GM23338 (cell line): ENCODE measurements at regions not wholly inside any gene's neighbourhood (a gene's known extent, or its start where the extent isn't known, plus 50 kb on each side); places are given as distances from the start of the nearest gene placed in this dataset.
"Not testable (repeated sequence)": the region's sequence is repeated elsewhere in the genome, so short reads cannot be mapped to it uniquely, and the experiment has no call there.

Source experiments
- ATAC-seq: fragments of 200-7000 bp; cut with Tn5 transposase; 3 replicates; pipeline ENCODE4 v1.9.1; 2020
- DNase-seq: peaks from one replicate; pipeline ENCODE4 v3.0.0-alpha.2; 2015; ENCODE audit warnings: low spot score
- H2AFZ ChIP-seq: fragments of 200-600 bp; sonication (generic); 2 replicates; pipeline ENCODE4 v1.8.0; 2016; ENCODE audit warnings: antibody characterized with exemption, mild to moderate bottlenecking, moderate library complexity
- H3F3A ChIP-seq: fragments of 200-600 bp; sonication (generic); replicated peaks from 2 replicates; pipeline ENCODE4 v1.8.0; 2017; ENCODE audit warnings: antibody characterized with exemption, mixed run types, low read depth
- H3K27ac ChIP-seq: fragments of 200-600 bp; sonication (generic); 2 replicates; pipeline ENCODE4 v1.6.1; 2016; ENCODE audit warnings: low read depth
- H3K27me3 ChIP-seq: fragments of 200-600 bp; sonication (generic); 2 replicates; pipeline ENCODE4 v1.8.0; 2016; ENCODE audit warnings: mild to moderate bottlenecking, mixed run types, moderate library complexity; ENCODE audit not compliant: insufficient read depth
- H3K36me3 ChIP-seq: fragments of 200-600 bp; sonication (generic); 2 replicates; pipeline ENCODE4 v1.8.0; 2016; ENCODE audit warnings: mild to moderate bottlenecking; ENCODE audit not compliant: insufficient read depth
- H3K4me1 ChIP-seq: fragments of 200-600 bp; sonication (generic); 2 replicates; pipeline ENCODE4 v1.8.0; 2016; ENCODE audit warnings: mild to moderate bottlenecking, moderate library complexity; ENCODE audit not compliant: insufficient read depth
- H3K4me2 ChIP-seq: fragments of 200-600 bp; sonication (generic); 2 replicates; pipeline ENCODE4 v1.7.1; 2017; ENCODE audit warnings: mixed run types
- H3K4me3 ChIP-seq: fragments of 200-600 bp; sonication (generic); 2 replicates; pipeline ENCODE4 v1.6.1; 2016; ENCODE audit warnings: mixed run types
- H3K79me2 ChIP-seq: fragments of 200-600 bp; sonication (generic); replicated peaks from 2 replicates; pipeline ENCODE4 v1.8.0; 2017; ENCODE audit warnings: mild to moderate bottlenecking; ENCODE audit not compliant: insufficient read depth
- H3K9me2 ChIP-seq: fragments of 200-600 bp; sonication (generic); 2 replicates; pipeline ENCODE4 v1.8.0; 2017; ENCODE audit not compliant: insufficient read depth
- H4K20me1 ChIP-seq: fragments of 200-600 bp; sonication (generic); replicated peaks from 2 replicates; pipeline ENCODE4 v1.8.0; 2017; ENCODE audit warnings: mild to moderate bottlenecking; ENCODE audit not compliant: insufficient read depth
- H3K27ac Mint-ChIP-seq: 2 replicates; pipeline ENCODE4 v1.8.0; 2020; ENCODE audit warnings: inconsistent platforms, mild to moderate bottlenecking, moderate library complexity, mixed read lengths
- H3K27me3 Mint-ChIP-seq: 3 replicates; pipeline ENCODE4 v1.8.0; 2022; ENCODE audit warnings: low read depth, mild to moderate bottlenecking, moderate library complexity, mixed read lengths, inconsistent platforms; ENCODE audit not compliant: insufficient read depth, poor library complexity
- H3K36me3 Mint-ChIP-seq: 3 replicates; pipeline ENCODE4 v1.8.0; 2021; ENCODE audit warnings: low read depth, mild to moderate bottlenecking, inconsistent platforms, moderate library complexity, mixed read lengths
- H3K4me1 Mint-ChIP-seq: 3 replicates; pipeline ENCODE4 v1.8.0; 2020; ENCODE audit warnings: mild to moderate bottlenecking, inconsistent platforms, mixed read lengths
- H3K4me3 Mint-ChIP-seq: 3 replicates; pipeline ENCODE4 v1.8.0; 2021; ENCODE audit warnings: moderate library complexity, mild to moderate bottlenecking, inconsistent platforms, mixed read lengths
- H3K9me3 Mint-ChIP-seq: 3 replicates; pipeline ENCODE4 v1.8.0; 2020; ENCODE audit warnings: moderate library complexity, mild to moderate bottlenecking, inconsistent platforms, mixed read lengths
- EZH2phosphoT487 ChIP-seq: fragments of 200-600 bp; sonication (generic); IDR thresholded peaks from one replicate; pipeline ENCODE4 v1.8.1; 2018; ENCODE audit warnings: antibody characterized with exemption; ENCODE audit not compliant: unreplicated experiment
- NANOG ChIP-seq: IDR thresholded peaks from 2 replicates; pipeline ENCODE4 v1.6.1; 2016; ENCODE audit warnings: antibody characterized with exemption, borderline replicate concordance
- TF ChIP-seq, protein P1 (sequence below), 2 experiments: fragments of 200-600 bp in 1 of 2; sonication (generic) in 1 of 2; conservative IDR thresholded peaks; 2 replicates each; pipeline versions ENCODE4 v1.5.1 to v1.6.1; 2016 to 2017; ENCODE audit warnings: antibody characterized with exemption in 2 of 2, low read depth in 2 of 2, mild to moderate bottlenecking in 2 of 2, moderate library complexity in 1 of 2
- TF ChIP-seq, protein P2 (sequence below): IDR thresholded peaks from 2 replicates; pipeline ENCODE4 v1.6.1; 2016; ENCODE audit warnings: antibody characterized with exemption
- TF ChIP-seq, protein P3 (sequence below): IDR thresholded peaks from one replicate; pipeline ENCODE4 v1.6.1; 2018; ENCODE audit warnings: antibody characterized with exemption; ENCODE audit not compliant: unreplicated experiment

DNA sequence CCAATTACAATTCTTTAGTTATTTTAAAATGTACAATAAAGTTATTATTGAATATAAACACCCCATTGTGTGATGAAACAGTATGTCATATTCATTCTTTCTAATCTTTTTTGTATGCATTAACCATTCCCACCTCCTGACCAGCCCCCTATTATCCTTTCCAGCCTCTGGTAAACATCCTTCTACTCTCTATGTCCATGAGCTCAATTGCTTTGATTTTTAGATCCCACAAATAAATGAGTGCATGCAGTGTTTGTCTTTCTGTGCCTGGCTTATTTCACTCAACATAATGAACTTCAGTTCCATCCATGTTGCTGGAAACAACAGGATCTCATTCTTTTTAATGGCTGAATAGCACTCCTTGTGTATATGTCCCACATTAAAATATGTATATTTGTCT lies 1858.9 kb upstream of the C9orf72 start:
- Histone ChIP-seq H2AFZ (no peak overlapping the region), H3K4me3 (no peak overlapping the region), H3K4me2 (no peak overlapping the region), H3K27ac (no peak overlapping the region), H3K79me2 (no peaks in the 10 kb centered on the region), H3K36me3 (no peaks in the 10 kb centered on the region), H3K4me1 (no peaks in the 10 kb centered on the region), H3F3A (no peaks in the 10 kb centered on the region), H4K20me1 (no peaks in the 10 kb centered on the region), H3K9me2 (no peaks in the 10 kb centered on the region), H3K27me3 (no peaks in the 10 kb centered on the region)
- Mint-ChIP-seq H3K4me3 (no peak overlapping the region), H3K4me1 (no peaks in the 10 kb centered on the region), H3K36me3 (no peaks in the 10 kb centered on the region; the same call in 2 of the 3 replicates), H3K27ac (no peak overlapping the region), H3K9me3 (peaks cover 2% of the 10 kb centered on the region; the same call in 2 of the 3 replicates), H3K27me3 (no peaks in the 10 kb centered on the region)
- ATAC-seq (no peak), DNase-seq (no peak)
- TF ChIP-seq EZH2phosphoT487 (no peak), NANOG (no peak)
- TF ChIP-seq, protein P1, sequence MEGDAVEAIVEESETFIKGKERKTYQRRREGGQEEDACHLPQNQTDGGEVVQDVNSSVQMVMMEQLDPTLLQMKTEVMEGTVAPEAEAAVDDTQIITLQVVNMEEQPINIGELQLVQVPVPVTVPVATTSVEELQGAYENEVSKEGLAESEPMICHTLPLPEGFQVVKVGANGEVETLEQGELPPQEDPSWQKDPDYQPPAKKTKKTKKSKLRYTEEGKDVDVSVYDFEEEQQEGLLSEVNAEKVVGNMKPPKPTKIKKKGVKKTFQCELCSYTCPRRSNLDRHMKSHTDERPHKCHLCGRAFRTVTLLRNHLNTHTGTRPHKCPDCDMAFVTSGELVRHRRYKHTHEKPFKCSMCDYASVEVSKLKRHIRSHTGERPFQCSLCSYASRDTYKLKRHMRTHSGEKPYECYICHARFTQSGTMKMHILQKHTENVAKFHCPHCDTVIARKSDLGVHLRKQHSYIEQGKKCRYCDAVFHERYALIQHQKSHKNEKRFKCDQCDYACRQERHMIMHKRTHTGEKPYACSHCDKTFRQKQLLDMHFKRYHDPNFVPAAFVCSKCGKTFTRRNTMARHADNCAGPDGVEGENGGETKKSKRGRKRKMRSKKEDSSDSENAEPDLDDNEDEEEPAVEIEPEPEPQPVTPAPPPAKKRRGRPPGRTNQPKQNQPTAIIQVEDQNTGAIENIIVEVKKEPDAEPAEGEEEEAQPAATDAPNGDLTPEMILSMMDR (conservative IDR thresholded peaks at IDR 0.05; ENCODE audit: low read depth in 2 of 2), result no peak
- TF ChIP-seq, protein P2, sequence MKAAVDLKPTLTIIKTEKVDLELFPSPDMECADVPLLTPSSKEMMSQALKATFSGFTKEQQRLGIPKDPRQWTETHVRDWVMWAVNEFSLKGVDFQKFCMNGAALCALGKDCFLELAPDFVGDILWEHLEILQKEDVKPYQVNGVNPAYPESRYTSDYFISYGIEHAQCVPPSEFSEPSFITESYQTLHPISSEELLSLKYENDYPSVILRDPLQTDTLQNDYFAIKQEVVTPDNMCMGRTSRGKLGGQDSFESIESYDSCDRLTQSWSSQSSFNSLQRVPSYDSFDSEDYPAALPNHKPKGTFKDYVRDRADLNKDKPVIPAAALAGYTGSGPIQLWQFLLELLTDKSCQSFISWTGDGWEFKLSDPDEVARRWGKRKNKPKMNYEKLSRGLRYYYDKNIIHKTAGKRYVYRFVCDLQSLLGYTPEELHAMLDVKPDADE, result no peak
- TF ChIP-seq, protein P3, sequence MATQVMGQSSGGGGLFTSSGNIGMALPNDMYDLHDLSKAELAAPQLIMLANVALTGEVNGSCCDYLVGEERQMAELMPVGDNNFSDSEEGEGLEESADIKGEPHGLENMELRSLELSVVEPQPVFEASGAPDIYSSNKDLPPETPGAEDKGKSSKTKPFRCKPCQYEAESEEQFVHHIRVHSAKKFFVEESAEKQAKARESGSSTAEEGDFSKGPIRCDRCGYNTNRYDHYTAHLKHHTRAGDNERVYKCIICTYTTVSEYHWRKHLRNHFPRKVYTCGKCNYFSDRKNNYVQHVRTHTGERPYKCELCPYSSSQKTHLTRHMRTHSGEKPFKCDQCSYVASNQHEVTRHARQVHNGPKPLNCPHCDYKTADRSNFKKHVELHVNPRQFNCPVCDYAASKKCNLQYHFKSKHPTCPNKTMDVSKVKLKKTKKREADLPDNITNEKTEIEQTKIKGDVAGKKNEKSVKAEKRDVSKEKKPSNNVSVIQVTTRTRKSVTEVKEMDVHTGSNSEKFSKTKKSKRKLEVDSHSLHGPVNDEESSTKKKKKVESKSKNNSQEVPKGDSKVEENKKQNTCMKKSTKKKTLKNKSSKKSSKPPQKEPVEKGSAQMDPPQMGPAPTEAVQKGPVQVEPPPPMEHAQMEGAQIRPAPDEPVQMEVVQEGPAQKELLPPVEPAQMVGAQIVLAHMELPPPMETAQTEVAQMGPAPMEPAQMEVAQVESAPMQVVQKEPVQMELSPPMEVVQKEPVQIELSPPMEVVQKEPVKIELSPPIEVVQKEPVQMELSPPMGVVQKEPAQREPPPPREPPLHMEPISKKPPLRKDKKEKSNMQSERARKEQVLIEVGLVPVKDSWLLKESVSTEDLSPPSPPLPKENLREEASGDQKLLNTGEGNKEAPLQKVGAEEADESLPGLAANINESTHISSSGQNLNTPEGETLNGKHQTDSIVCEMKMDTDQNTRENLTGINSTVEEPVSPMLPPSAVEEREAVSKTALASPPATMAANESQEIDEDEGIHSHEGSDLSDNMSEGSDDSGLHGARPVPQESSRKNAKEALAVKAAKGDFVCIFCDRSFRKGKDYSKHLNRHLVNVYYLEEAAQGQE, result no peak

DNA sequence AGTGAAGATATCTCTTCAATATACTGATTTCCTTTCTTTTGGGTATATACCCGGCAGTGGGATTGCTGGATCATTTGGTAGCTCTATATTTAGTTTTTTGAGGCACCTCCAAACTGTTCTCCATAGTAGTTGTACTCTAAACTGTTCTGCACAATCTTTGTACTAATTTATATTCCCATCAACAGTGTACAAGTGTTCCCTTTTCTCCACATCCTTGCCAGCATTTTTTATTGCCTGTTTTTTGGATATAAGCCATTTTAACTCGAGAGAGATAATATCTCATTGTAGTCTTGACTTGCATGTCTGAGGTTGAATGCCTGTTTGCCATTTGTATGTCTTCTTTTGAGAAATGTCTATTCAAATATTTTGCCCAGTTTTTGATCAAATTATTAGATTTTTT lies 1859.4 kb upstream of the C9orf72 start:
- H3K4me3 ChIP-seq, H3K27me3 Mint-ChIP-seq, H3K36me3 Mint-ChIP-seq, H3K79me2 ChIP-seq, H3K4me1 Mint-ChIP-seq, H3K9me2 ChIP-seq, H2AFZ ChIP-seq, H3K27me3 ChIP-seq, H3K27ac Mint-ChIP-seq, H3K27ac ChIP-seq, H3K9me3 Mint-ChIP-seq, H3K4me1 ChIP-seq, H3F3A ChIP-seq, H3K36me3 ChIP-seq, H3K4me3 Mint-ChIP-seq, ATAC-seq, DNase-seq, H3K4me2 ChIP-seq, H4K20me1 ChIP-seq: not testable (repeated sequence)
